ENCODE measurements at regions not wholly inside any gene's neighbourhood (a gene's known extent, or its start where the extent isn't known, plus 50 kb on each side); places are given as distances from the start of the nearest gene placed in this dataset.

DNA sequence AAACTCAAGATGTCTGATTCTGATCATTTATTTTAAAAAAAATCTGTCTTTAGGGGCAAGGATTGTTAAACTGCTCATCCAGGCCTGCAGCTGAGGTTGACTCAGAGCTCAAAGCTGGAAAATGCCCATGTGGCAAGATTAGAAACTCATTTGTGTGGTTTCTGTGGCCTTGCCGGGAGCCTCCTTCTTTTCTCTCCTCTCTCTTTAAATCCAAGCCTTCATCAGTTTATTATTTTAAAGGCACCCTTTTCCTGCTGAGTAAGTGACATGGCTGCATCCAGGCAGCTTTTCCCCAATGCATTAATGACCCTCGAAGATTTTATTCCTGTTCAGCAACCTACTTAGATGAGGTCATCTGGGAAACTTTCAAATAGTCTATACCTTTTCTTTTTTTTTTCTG, 221.3 kb upstream of the CDIN1 start:
- peak; percentile 95 for DNase-seq
- Histone ChIP-seq H3K56ac (ENCODE audit: extremely low read depth, insufficient read depth, low read length) (peak overlapping the region; percentile 89), H4K8ac (ENCODE audit: low read depth in 2 of 2, low read length in 2 of 2) (peak overlapping the region; percentile 75 to 98), H4K91ac (ENCODE audit: insufficient read depth, low read depth, low read length) (peak overlapping the region; percentile 96), H3K23ac (ENCODE audit: low read depth, low read length) (peak overlapping the region; percentile 92), H3K79me1 (ENCODE audit: low read depth in 1 of 2, low read length in 2 of 2) (no peaks in the 10 kb centered on the region; a peak in 1 of 4 replicates), H3K4ac (ENCODE audit: low read depth, low read length) (peak overlapping the region; percentile 97), H2BK20ac (ENCODE audit: low read depth, low read length) (peak overlapping the region; percentile 97), H4K20me1 (ENCODE audit: insufficient read depth, low read length) (no peaks in the 10 kb centered on the region), H2AK5ac (ENCODE audit: low read depth, low read length) (peak overlapping the region; percentile 90), H3K27ac (ENCODE audit: insufficient read depth, low read length) (peak overlapping the region; percentile 93), H4K5ac (ENCODE audit: low read depth, low read length) (peak overlapping the region; percentile 92), H3K18ac (ENCODE audit: low read depth, low read length) (peak overlapping the region; percentile 93), H3K4me1 (ENCODE audit: control insufficient read depth, insufficient read depth, low read length) (peaks cover 16% of the 10 kb centered on the region), H3K36me3 (ENCODE audit: control insufficient read depth, insufficient read depth, low read length) (no peaks in the 10 kb centered on the region), H2AFZ (replicated peaks; ENCODE audit: low read length, poor library complexity) (peak overlapping the region; percentile 71), H3K4me2 (ENCODE audit: low read depth, low read length) (peak overlapping the region; percentile 54), H3K9me3 (ENCODE audit: control insufficient read depth, insufficient read depth, low read length) (no peaks in the 10 kb centered on the region), H3K9me1 (ENCODE audit: insufficient read depth, low read length) (peaks cover 15% of the 10 kb centered on the region), H3K9ac (ENCODE audit: low read depth, low read length) (peak overlapping the region; percentile 51; the same call in 1 of the 2 replicates), H3K14ac (replicated peaks; ENCODE audit: low read depth, low read length) (peak overlapping the region; percentile 94), H2AK9ac (replicated peaks; ENCODE audit: low read depth, low read length, poor library complexity) (peak overlapping the region; percentile 93), H3K4me3 (ENCODE audit: insufficient read depth, low read depth, low read length) (no peak overlapping the region), H2BK5ac (ENCODE audit: low read depth, low read length, poor library complexity, severe bottlenecking) (peak overlapping the region; percentile 99), H2BK15ac (ENCODE audit: low read depth, low read length) (peak overlapping the region; percentile 71; the same call in 1 of the 3 replicates), H3K27me3 (ENCODE audit: control insufficient read depth, insufficient read depth, low read length) (no peaks in the 10 kb centered on the region), H2BK120ac (ENCODE audit: low read depth, low read length) (peak overlapping the region; percentile 98)
- intact Hi-C loops (cut with micrococcal nuclease), result loop anchor here (2.0 kb wide), 1 partner anchor 71 kb away; no protein-coding TSS in a partner anchor
- in situ Hi-C loops (cut with MboI; ENCODE audit: low sequenced_read_pairs), result no loop called here
- ATAC-seq (ENCODE audit: low read depth), result peak; percentile 55
- WGBS, 2 experiments (ENCODE audit: extremely low coverage in 2 of 2, insufficient read length in 1 of 2), result 0% methylated on average over 1 of the region's 2 CpGs; no CpG with 5 or more reads in 1 of the 2 experiments
- TF ChIP-seq BHLHE40 (IDR thresholded peaks at IDR 0.05; ENCODE audit: low read depth, low read length) (peak; percentile 33; the same call in 1 of the 2 replicates), RCOR1 (IDR thresholded peaks at IDR 0.05; ENCODE audit: insufficient replicate concordance, low read length) (no peak), FOS (IDR thresholded peaks at IDR 0.05; ENCODE audit: low read depth, low read length) (0 out of 2 replicates have a peak, but pooled peaks have one; percentile 22), MXI1 (IDR thresholded peaks at IDR 0.05; ENCODE audit: borderline replicate concordance, low read depth, low read length) (peak; percentile 23; the same call in 1 of the 2 replicates), CEBPB (IDR thresholded peaks at IDR 0.05; ENCODE audit: low read depth, low read length) (peak; percentile 67), MAFK (IDR thresholded peaks at IDR 0.05; ENCODE audit: low read depth, low read length) (peak; percentile 83), NFE2L2 (IDR thresholded peaks at IDR 0.05; ENCODE audit: low read depth, low read length) (no peak)
- CTCF ChIA-PET, result interaction anchor here (1.1 kb wide), 2 partner anchors 18 to 58 kb away, joined by 3 to 4 read pairs; no protein-coding TSS in a partner anchor
- dilution Hi-C loops (cut with HindIII; ENCODE audit: low sequenced_read_pairs, unreplicated experiment), result no loop called here
- POLR2A ChIA-PET (ENCODE audit: unreplicated experiment), result no interaction called here
- no TSS peak for BruUV-seq (replicated peaks)

Data from IMR-90 (cell line).